Activated T-cell treated with anti-CD3 and anti-CD28 coated beads, Interleukin-2, amount 50 U/mL, for 4 hours (primary cell): ENCODE measurements at regions not wholly inside any gene's neighbourhood (a gene's known extent, or its start where the extent isn't known, plus 50 kb on each side); places are given as distances from the start of the nearest gene placed in this dataset.

Experiments used
- ATAC-seq, 2 donors: fragments of 200-7000 bp; cut with Tn5 transposase; one replicate each; pipeline ENCODE4 v1.10.0; 2021
- DNase-seq: peaks from one replicate; pipeline ENCODE4 v3.0.0-alpha.2; 2020
- H3K27me3 Mint-ChIP-seq: one replicate; pipeline ENCODE4 v1.8.0; 2021; ENCODE audit warnings: low read depth, mixed read lengths
- H3K36me3 Mint-ChIP-seq: one replicate; pipeline ENCODE4 v1.8.0; 2022; ENCODE audit warnings: mixed read lengths; ENCODE audit not compliant: insufficient read depth
- H3K4me1 Mint-ChIP-seq: one replicate; pipeline ENCODE4 v1.8.0; 2021; ENCODE audit warnings: low read depth, mixed read lengths
- H3K4me3 Mint-ChIP-seq: one replicate; pipeline ENCODE4 v1.8.0; 2021; ENCODE audit warnings: mild to moderate bottlenecking, moderate library complexity, mixed read lengths
- H3K9me3 Mint-ChIP-seq: one replicate; pipeline ENCODE4 v1.8.0; 2021; ENCODE audit warnings: mixed read lengths

DNA sequence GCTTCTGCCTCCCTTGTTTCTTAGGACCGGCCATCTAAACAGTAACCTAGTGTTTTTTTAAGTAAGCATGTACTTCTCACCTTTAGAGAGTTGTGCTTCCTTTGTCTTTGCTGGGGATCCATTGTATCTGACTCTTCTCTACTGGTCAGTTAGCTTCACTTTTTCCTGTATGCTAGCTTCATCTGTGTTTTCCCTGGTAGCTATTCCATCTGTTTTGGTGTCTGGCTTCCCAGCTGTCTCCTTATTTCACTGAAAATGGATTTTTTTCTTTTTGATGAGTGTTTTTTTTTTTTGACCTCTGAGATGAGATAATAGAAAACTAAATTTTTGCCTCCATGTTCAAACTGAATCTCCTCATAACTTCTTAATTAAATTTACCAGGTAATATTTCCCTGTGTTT is 637.0 kb upstream of the SLC10A2 start:
- no peaks in the 10 kb centered on the region for H3K36me3 Mint-ChIP-seq
- no peak overlapping the region for H3K4me3 Mint-ChIP-seq
- DNase-seq (no peak), ATAC-seq (no peak)
- H3K27me3 Mint-ChIP-seq: no peaks in the 10 kb centered on the region
- no peaks in the 10 kb centered on the region for H3K4me1 Mint-ChIP-seq
- peaks cover 6% of the 10 kb centered on the region for H3K9me3 Mint-ChIP-seq

DNA sequence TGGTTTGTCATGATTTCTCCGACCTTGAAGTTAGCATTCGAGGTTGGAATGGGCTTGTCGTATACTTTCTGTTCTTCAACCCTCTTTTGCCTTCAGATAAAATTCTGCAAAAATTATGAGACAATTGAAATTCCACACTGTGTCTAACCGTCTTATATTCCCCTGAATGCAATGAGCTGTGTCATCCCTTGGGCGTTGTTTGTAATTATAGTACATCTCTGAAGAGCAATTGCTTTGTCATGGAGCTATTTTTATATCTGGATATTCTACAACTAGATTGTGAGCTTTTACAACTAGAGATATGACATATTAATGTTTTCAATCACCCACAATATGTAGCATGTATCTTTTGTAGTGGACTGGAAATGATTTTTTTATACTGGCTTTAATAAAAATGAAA is 631.8 kb upstream of the SLC10A2 start:
- no peaks in the 10 kb centered on the region for H3K4me1 Mint-ChIP-seq
- no peak for ATAC-seq
- H3K9me3 Mint-ChIP-seq: peaks cover under 1% of the 10 kb centered on the region
- H3K4me3 Mint-ChIP-seq: no peak overlapping the region
- DNase-seq: no peak
- H3K36me3 Mint-ChIP-seq: no peaks in the 10 kb centered on the region
- no peaks in the 10 kb centered on the region for H3K27me3 Mint-ChIP-seq

DNA sequence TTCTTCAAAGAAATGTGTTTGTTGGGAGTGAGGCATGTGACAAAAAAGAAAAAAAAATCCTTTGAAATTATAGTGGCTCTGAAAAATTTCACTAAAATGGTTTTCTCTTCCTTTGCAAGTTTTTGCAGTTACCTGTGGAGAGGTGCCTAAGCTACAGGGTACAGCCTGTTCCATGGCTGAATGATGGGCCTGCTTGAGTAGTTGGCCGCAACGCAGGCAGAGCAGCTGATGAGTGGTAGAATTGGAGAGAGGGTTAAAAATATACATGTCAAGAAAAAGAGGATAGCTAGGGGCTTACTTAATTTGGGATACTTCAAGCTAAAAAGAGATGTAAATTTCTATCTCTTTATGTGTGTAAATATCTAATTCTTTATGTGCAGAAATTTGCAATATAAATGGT is 629.1 kb upstream of the SLC10A2 start:
- Mint-ChIP-seq H3K36me3 (no peaks in the 10 kb centered on the region), H3K4me3 (no peak overlapping the region), H3K9me3 (no peaks in the 10 kb centered on the region), H3K27me3 (no peaks in the 10 kb centered on the region), H3K4me1 (no peaks in the 10 kb centered on the region)
- ATAC-seq (no peak), DNase-seq (no peak)

DNA sequence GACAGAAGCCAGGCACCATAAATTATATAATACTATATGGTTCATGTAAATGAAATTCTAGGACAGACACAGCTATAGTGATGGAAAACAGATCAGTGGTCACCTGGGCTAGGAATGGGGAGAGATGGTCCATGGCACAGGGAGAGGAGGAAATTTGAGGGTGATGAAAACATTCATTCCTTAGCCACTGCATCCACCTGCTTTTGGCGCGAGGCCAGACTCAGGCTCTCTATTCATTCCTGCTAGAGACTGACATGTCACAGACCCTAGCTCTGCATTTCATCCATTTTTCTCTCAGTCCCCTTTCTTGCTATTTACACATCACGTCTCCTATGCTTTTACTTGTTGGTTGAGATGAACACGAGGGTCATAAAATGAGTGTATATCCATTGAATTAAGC is 628.3 kb upstream of the SLC10A2 start:
- peaks cover 4% of the 10 kb centered on the region for H3K9me3 Mint-ChIP-seq
- no peak for ATAC-seq

GRCh38 chr13:103694033-103694432 is 627.8 kb upstream of the SLC10A2 start:
- no peak for DNase-seq
- no peak for ATAC-seq
- H3K4me1 Mint-ChIP-seq: no peaks in the 10 kb centered on the region
- no peak overlapping the region for H3K4me3 Mint-ChIP-seq
- peaks cover 4% of the 10 kb centered on the region for H3K9me3 Mint-ChIP-seq
- H3K36me3 Mint-ChIP-seq: no peaks in the 10 kb centered on the region
- H3K27me3 Mint-ChIP-seq: no peaks in the 10 kb centered on the region

More for the DNA sequence above, 628.3 kb upstream of the SLC10A2 start:
- H3K36me3 Mint-ChIP-seq: no peaks in the 10 kb centered on the region
- DNase-seq: no peak
- H3K4me1 Mint-ChIP-seq: no peaks in the 10 kb centered on the region
- no peaks in the 10 kb centered on the region for H3K27me3 Mint-ChIP-seq
- no peak overlapping the region for H3K4me3 Mint-ChIP-seq

DNA sequence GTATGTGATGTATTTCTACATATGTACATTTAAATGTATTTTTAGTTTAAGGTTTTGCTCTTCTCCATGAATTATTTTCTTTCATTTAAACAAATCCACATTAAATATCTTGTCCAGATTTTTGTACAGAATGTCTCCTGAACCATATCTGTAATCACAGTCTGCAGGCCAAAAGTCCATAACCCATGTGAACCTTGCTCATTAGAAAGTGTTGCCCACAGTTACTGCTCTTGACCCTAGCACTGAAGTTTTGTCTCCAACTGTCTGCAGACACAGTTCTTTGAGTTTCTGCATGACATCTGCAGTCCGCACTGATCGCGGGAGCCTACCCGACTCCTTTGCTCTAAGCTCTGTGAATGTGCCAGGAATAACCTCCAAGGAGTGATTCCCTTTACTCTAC is 626.2 kb upstream of the SLC10A2 start:
- ATAC-seq: no peak
- Mint-ChIP-seq H3K36me3 (no peaks in the 10 kb centered on the region), H3K9me3 (peaks cover 4% of the 10 kb centered on the region), H3K4me3 (no peak overlapping the region), H3K27me3 (no peaks in the 10 kb centered on the region), H3K4me1 (no peaks in the 10 kb centered on the region)
- DNase-seq: no peak

- Mint-ChIP-seq H3K36me3 (no peaks in the 10 kb centered on the region), H3K4me3 (no peak overlapping the region), H3K4me1 (no peaks in the 10 kb centered on the region), H3K9me3 (peaks cover 10% of the 10 kb centered on the region), H3K27me3 (no peaks in the 10 kb centered on the region)
- DNase-seq (no peak), ATAC-seq (no peak)
Observed at GRCh38 chr13:103676329-103676728, 610.1 kb upstream of the SLC10A2 start.

DNA sequence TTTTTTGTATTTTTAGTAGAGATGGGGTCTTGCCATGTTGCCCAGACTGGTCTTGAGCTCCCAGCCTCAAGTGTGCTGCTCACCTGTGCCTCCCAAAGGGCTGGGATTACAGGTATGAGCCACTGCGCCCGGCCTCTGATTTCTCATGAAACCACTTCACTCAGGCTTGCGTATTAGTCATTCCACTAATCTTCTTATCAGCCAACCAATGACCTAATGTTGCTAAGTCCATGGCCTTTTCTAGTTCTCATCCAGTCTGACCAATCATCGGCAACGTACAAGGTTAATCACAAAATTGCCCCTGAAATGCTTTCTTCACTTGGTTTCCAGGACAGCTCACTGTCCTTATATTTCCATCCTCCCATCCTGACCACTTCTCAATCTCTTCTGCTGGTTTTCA is 605.3 kb upstream of the SLC10A2 start:
- Mint-ChIP-seq H3K4me3 (no peak overlapping the region), H3K27me3 (no peaks in the 10 kb centered on the region), H3K4me1 (no peaks in the 10 kb centered on the region), H3K9me3 (peaks cover 13% of the 10 kb centered on the region), H3K36me3 (no peaks in the 10 kb centered on the region)
- ATAC-seq (no peak), DNase-seq (no peak)

GRCh38 chr13:103663996-103664395 is 597.8 kb upstream of the SLC10A2 start:
- DNase-seq (no peak), ATAC-seq (no peak)
- H3K9me3 Mint-ChIP-seq: peaks cover 3% of the 10 kb centered on the region
- no peaks in the 10 kb centered on the region for H3K36me3 Mint-ChIP-seq
- H3K4me1 Mint-ChIP-seq: no peaks in the 10 kb centered on the region
- no peaks in the 10 kb centered on the region for H3K27me3 Mint-ChIP-seq
- no peak overlapping the region for H3K4me3 Mint-ChIP-seq

- peaks cover 4% of the 10 kb centered on the region for H3K9me3 Mint-ChIP-seq
- no peaks in the 10 kb centered on the region for H3K27me3 Mint-ChIP-seq
- H3K36me3 Mint-ChIP-seq: no peaks in the 10 kb centered on the region
- H3K4me1 Mint-ChIP-seq: no peaks in the 10 kb centered on the region
- ATAC-seq: no peak
- DNase-seq: no peak
- H3K4me3 Mint-ChIP-seq: no peak overlapping the region
Observed at GRCh38 chr13:103656311-103656710, 590.1 kb upstream of the SLC10A2 start.

DNA sequence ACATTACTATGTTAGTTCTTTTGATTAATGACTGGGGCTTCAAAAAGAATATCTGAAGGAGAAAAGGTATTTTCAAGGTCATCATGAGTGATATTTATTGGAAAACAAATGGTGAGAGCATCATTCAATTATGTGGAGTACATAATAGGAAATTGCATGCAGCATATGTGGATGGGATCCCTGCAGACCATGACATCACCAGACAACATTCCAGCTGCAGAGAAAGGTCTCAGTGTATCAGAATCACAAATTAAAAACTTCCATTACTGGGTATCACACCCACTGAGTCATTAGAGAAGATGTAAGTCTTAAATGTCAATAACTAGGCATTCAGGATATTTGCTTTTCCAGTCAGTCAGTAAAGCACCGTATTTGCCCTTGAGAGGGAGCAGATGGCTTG is 574.4 kb upstream of the SLC10A2 start:
- no peaks in the 10 kb centered on the region for H3K4me1 Mint-ChIP-seq
- ATAC-seq: no peak
- DNase-seq: no peak

DNA sequence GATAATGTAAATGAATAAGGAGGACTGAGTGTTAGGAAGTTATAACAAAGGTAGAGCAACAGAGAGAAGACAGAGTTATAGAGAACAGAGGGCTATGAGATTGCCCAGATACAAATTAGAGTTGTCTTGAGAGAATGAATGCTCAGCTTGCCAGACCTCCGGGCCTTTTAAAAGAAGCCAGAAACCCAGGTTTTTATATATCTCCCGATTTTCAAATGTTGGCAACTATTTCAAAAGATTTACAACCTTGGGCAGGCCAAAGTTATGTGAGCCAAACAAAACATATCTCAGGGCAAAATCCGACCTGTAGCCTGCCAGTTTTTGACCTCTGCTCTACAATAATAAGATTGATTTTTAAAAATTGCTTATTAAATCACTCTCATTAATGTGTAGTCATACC is 573.1 kb upstream of the SLC10A2 start:
- ATAC-seq (no peak), DNase-seq (no peak)
- Mint-ChIP-seq H3K4me1 (no peaks in the 10 kb centered on the region), H3K9me3 (peaks cover 4% of the 10 kb centered on the region), H3K4me3 (no peak overlapping the region), H3K27me3 (no peaks in the 10 kb centered on the region), H3K36me3 (no peaks in the 10 kb centered on the region)

More for the DNA sequence above, 574.4 kb upstream of the SLC10A2 start:
- no peaks in the 10 kb centered on the region for H3K36me3 Mint-ChIP-seq
- H3K4me3 Mint-ChIP-seq: no peak overlapping the region
- H3K9me3 Mint-ChIP-seq: peaks cover 4% of the 10 kb centered on the region
- H3K27me3 Mint-ChIP-seq: no peaks in the 10 kb centered on the region

GRCh38 chr13:103638706-103639105 is 572.5 kb upstream of the SLC10A2 start:
- H3K4me3 Mint-ChIP-seq: no peak overlapping the region

GRCh38 chr13:103634066-103634465 is 567.8 kb upstream of the SLC10A2 start:
- H3K4me1 Mint-ChIP-seq: no peaks in the 10 kb centered on the region
- H3K9me3 Mint-ChIP-seq: no peaks in the 10 kb centered on the region
- H3K27me3 Mint-ChIP-seq: no peaks in the 10 kb centered on the region
- no peak overlapping the region for H3K4me3 Mint-ChIP-seq
- ATAC-seq (no peak), DNase-seq (no peak)
- H3K36me3 Mint-ChIP-seq: no peaks in the 10 kb centered on the region

More at GRCh38 chr13:103638706-103639105, 572.5 kb upstream of the SLC10A2 start:
- DNase-seq: no peak
- peaks cover 4% of the 10 kb centered on the region for H3K9me3 Mint-ChIP-seq
- no peaks in the 10 kb centered on the region for H3K36me3 Mint-ChIP-seq
- ATAC-seq: no peak
- no peaks in the 10 kb centered on the region for H3K27me3 Mint-ChIP-seq
- H3K4me1 Mint-ChIP-seq: no peaks in the 10 kb centered on the region

- Mint-ChIP-seq H3K9me3 (no peaks in the 10 kb centered on the region), H3K36me3 (no peaks in the 10 kb centered on the region), H3K4me3 (no peak overlapping the region), H3K4me1 (no peaks in the 10 kb centered on the region), H3K27me3 (no peaks in the 10 kb centered on the region)
- no peak for DNase-seq
- ATAC-seq: no peak
Observed at GRCh38 chr13:103625194-103625593, 559.0 kb upstream of the SLC10A2 start.

DNA sequence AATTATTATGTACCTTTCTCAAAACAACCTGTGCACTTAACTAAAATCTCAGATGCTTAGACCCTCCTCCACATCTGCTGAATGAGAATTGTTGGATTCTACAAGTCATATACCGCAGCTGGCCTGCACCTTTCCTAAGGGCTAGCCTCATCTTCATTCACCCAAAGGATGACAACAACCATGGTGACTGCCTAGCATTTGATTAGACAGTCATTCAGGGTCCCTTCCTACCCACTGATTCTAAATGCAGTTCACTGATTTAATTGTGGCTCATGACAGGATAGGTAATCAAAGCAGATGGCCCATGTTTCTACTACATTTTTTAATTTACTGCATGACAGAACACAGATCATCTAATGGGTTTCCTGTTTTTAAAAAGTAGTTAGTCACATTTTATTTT is 551.9 kb upstream of the SLC10A2 start:
- no peak for ATAC-seq
- Mint-ChIP-seq H3K9me3 (no peaks in the 10 kb centered on the region), H3K4me1 (no peaks in the 10 kb centered on the region), H3K36me3 (no peaks in the 10 kb centered on the region), H3K27me3 (no peaks in the 10 kb centered on the region), H3K4me3 (no peak overlapping the region)
- no peak for DNase-seq
